UCSD-AML1 (cell line): ENCODE measurements at regions not wholly inside any gene's neighbourhood (a gene's known extent, or its start where the extent isn't known, plus 50 kb on each side); places are given as distances from the start of the nearest gene placed in this dataset.

Experiments
- DNase-seq: peaks from one replicate; lab custom pipeline; 2025; ENCODE audit not compliant: unreplicated experiment; lab: John Stamatoyannopoulos, UW

- DNase-seq: no peak
Observed at GRCh38 chr12:78403681-78404080, 460.9 kb upstream of the SYT1 start.

- DNase-seq: no peak
Observed at GRCh38 chr12:78406213-78406612, 458.4 kb upstream of the SYT1 start.

- no peak for DNase-seq
Observed at GRCh38 chr12:78406828-78407227, 457.7 kb upstream of the SYT1 start.

GRCh38 chr12:78407722-78408121 lies 456.9 kb upstream of the SYT1 start:
- DNase-seq: no peak

GRCh38 chr12:78414071-78414470 lies 450.5 kb upstream of the SYT1 start:
- DNase-seq: no peak

- peak; percentile 6 for DNase-seq
Observed at GRCh38 chr12:78418919-78419318, 445.7 kb upstream of the SYT1 start.

- no peak for DNase-seq
Observed at GRCh38 chr12:78419513-78419912, 445.1 kb upstream of the SYT1 start.

GRCh38 chr12:78420991-78421390 lies 443.6 kb upstream of the SYT1 start:
- DNase-seq: no peak

GRCh38 chr12:78430551-78430950 lies 434.0 kb upstream of the SYT1 start:
- DNase-seq: no peak

- no peak for DNase-seq
Observed at GRCh38 chr12:78431931-78432330, 432.6 kb upstream of the SYT1 start.

- peak; percentile 2 for DNase-seq
Observed at GRCh38 chr12:78439666-78440065, 424.9 kb upstream of the SYT1 start.

GRCh38 chr12:78441737-78442453 lies 422.7 kb upstream of the SYT1 start:
- DNase-seq: no peak

- no peak for DNase-seq
Observed at GRCh38 chr12:78442454-78442801, 422.1 kb upstream of the SYT1 start.

- no peak for DNase-seq
Observed at GRCh38 chr12:78446555-78446954, 418.0 kb upstream of the SYT1 start.

GRCh38 chr12:78447373-78447772 lies 417.2 kb upstream of the SYT1 start:
- no peak for DNase-seq

- no peak for DNase-seq
Observed at GRCh38 chr12:78448692-78449091, 415.9 kb upstream of the SYT1 start.

- no peak for DNase-seq
Observed at GRCh38 chr12:78455991-78456390, 408.6 kb upstream of the SYT1 start.

GRCh38 chr12:78457938-78458337 lies 406.6 kb upstream of the SYT1 start:
- DNase-seq: no peak

- no peak for DNase-seq
Observed at GRCh38 chr12:78470354-78471195, 394.0 kb upstream of the SYT1 start.

GRCh38 chr12:78473136-78473535 lies 391.4 kb upstream of the SYT1 start:
- DNase-seq: no peak

GRCh38 chr12:78473561-78473960 lies 391.0 kb upstream of the SYT1 start:
- DNase-seq: no peak

GRCh38 chr12:78483767-78484315 lies 380.7 kb upstream of the SYT1 start:
- DNase-seq: no peak
